Stimulated activated CD4-positive, alpha-beta T cell treated with anti-CD3 and anti-CD28 coated beads, Interleukin-1b, Interleukin-23, amount 100 ng/mL, for 48 hours (primary cell): ENCODE measurements at regions not wholly inside any gene's neighbourhood (a gene's known extent, or its start where the extent isn't known, plus 50 kb on each side); places are given as distances from the start of the nearest gene placed in this dataset.
"Not testable (repeated sequence)": the region's sequence is repeated elsewhere in the genome, so short reads cannot be mapped to it uniquely, and the experiment has no call there.

Experiments used
- DNase-seq: peaks from one replicate; pipeline ENCODE4 v3.0.0-alpha.2; 2020

DNA sequence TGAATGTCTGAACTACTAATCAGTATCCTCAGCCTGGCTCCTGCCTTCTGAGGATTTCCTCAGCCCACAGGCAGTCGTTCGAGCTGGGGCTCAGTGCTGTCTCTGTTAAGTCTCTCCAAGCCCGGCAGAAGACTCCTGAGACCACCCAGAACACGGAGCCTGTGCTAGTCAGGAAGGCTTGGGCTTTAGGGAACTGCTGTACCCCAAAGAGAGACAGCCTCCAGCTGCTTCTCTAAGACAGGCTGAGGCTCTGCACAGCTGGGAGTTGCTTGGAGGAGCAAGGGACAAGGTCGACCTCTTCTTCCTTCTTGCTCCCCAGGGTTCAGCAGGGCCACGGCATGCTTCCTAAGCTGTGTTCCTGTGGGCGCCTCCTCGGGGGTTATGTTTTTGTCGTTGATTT lies 283.4 kb upstream of the MYT1L start:
- DNase-seq: no peak

DNA sequence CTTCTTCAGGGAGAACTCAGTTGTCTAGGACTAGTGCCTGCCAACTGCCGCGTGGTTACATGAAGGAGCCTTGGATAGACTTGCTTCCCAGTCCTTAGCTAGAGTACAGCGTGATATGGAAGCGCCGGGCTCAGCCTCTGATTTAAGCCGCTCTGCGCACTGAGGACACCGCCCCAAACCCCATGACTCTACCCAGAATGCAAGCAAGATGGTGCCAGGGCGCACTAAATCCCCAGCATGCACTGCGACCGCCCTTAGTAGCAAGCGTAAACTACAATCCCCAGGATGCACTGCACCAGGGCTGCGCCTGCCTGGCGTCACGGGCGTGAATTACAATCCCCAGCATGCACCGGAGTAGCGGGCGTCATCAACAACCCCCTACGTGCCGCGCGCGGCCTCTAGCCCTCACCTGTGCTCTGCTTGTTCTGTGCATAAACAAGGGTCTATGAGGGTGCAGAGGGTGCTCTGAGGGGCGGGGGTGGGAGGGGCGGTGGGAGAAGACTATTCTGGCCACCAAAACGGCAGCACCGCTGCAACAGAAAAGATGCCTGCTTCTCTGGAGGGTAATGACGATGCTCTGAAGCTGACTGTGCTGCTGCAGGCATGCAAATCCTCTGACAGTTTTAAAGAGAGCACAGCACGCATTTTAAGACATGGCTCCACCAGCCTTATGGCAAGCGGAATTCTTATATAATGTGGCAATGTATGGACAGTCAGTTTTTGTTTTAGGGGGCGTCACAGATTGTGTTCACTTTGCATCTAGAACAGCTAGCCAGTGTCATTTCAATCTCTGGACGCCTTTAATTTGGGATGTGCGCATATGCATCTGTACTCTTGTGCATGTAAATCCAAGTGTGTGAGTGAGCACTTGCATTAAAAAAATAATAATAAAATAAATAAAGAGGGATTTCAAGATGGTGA lies 282.5 kb upstream of the MYT1L start:
- DNase-seq: peak; percentile 92

DNA sequence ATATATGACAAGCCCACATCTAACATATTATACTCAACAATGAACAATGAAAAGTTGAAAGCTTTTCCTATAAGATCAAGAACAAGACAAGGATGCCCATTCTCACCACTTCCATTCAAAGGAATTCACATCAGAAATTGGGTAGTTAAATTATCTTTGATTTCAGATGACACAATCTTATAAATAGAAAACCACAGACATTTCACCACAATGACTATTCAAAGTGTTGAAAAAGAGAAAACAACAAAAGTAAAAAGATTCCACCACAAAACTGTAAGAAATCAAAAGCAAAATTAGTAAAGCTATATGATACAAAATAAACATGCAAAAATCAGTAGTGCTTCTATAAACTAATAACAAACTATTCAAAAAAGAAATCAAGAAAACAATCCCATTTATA lies 279.7 kb upstream of the MYT1L start:
- no peak for DNase-seq

DNA sequence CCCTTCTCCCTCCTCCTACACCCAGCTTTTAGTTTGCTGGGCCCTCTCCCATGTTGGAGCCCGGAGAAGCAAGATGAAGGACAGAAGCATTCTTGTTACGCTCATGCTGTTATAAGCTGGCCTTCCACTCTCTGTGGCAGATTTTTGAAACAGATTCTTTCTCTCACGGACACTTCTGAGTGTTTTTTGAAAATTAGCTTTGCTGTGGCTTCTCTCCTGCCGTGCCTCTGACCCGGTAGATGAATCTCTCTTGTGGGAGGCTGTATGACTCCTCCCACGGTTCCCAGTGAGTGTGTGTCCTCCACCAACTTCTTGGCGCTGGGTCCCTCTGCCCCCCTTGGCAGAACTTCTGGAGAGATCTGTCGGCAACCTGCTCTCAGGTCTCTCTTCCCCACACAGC lies 269.3 kb upstream of the MYT1L start:
- no peak for DNase-seq

DNA sequence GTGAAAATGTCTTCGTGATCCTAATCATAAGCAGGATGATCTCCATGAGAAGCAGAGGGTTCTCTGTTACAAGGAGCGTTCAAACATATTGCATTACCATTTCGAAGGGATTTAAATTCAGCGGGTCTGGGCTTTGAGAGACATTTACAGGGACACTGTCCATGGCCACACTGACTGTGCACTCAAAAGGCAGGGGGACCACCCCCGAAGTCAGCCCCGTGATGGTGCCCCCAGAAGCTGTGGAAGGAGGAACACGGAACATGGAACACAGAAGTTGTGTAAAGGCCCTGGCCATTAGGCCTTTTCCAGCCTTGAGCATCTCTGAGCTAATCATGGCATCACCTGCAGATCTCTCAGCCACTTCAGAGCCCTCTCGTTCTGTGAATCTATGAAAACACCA lies 268.4 kb upstream of the MYT1L start:
- no peak for DNase-seq

DNA sequence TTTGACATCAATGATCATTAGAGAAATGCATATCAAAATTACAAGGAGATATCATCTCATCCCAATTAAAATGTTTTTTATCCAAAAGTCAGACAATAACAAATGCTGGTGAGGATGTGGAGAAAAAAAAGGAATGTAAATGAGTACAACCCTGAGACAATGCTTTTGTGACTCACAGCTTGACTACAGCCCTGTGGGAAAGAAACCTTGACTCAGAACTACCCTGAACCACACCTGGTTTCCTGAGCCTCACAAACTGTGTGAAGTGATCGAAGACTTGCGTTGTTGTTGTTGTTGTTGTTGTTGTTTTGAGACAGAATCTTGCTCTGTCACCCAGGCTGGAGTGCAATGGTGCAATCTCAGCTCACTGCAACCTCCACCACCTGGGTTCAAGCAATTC lies 266.6 kb upstream of the MYT1L start:
- DNase-seq: no peak

DNA sequence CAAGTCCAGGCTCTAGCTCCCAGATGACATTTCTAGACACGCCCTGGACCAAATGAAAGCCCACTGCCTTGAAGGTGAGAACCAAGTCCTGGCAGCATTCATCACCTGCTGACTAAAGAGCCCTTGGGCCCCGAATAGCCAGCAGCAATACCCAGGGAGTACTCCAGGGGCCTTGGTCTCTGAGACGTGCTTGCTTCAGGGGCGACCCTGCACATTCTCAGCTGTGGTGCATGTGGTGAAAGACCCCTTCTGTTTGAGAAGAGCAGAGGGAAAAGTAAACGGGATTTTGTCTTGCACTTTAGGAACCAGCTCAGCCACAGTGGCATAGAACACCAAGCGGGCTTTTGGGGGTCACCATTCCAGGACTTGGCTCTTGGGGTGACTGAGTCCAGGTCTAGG lies 260.5 kb upstream of the MYT1L start:
- no peak for DNase-seq

DNA sequence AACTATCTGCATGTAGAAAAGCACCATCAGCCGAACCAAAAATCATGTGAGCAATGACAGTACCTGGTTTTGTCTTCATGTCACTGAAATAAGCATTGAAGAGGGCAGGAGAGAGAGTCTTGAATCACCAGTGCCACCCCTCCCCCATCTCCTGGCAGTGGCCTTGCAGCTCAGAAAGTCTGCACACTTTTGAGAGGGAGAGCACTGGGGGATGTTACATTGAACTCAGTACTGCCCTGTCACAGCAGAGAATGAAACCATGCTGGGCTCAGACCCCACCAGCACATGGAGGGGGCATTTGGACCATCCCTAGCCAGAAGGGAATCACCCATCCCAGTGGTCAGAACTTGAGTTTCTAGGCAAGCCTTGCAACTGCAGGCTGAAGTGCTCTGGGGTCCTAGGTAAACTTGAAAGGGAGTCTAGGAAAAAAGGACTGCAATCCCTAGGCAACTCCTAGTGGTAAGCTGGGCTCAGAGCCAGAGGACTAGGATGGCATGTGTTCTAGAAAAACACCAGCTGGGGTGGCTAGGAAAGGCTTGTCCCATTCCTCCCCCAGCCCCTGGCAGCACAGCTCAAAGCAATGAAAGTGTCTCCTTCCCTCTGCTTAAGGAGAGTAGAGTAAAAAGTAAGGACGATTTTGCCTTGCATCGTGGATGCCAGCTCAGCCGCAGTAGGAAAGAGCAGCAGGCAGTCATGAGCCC lies 259.9 kb upstream of the MYT1L start:
- DNase-seq: no peak

DNA sequence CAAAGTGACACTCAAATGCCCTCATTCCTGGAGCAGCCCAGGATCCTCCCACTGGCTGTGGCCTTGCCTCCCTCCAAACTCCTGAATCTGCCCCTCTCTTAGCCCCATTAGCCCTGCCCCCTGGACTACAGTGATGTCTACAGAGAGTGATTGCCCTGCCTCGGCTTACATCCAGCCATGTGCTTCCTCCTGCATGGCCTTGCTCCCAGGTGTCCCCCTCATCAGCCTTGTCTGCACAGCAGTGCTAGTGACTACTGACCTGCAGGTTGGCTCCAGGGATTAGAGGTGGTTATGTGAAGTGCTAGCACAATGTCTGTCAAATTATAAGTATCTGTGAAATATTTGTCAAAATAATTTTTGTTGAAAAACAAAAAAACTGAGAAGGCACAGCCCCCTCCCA lies 259.1 kb upstream of the MYT1L start:
- no peak for DNase-seq

DNA sequence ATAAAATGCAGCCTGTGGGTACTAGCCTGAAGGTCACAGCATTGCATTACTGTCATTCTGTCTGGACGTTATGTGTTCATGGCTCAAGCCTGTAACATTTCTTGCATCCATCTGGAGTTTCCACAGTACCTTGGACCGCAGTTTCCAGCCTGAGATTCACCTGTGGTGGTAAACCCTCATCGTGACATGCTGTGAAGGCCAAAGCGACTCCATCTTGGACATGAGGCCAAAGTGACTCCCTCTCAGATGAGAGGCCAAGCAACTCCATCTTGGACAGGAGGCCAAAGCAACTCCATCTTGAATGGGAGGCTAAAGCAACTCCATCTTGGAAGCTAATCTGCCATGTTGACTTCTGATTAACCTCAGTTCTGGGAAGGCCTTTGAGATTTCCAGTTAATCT lies 257.7 kb upstream of the MYT1L start:
- no peak for DNase-seq

DNA sequence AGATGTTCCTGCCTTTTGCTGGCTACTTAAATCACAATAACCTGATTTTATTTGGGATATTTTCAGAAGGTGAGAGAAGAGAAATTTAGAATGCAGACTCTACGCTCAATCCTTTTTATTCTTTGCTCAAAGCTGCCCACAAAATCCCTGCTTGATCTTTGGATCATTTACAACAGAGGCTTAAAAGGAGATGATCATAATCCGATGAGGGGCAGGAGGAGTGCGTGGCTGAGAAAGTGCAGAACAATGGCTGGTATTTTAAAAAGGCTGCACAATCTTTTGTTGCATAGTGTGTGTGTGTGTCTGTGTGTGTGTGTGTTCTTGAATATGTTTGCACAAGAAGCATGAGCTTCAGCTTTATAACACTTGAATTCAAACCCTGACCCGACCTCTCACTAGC lies 256.3 kb upstream of the MYT1L start:
- no peak for DNase-seq

DNA sequence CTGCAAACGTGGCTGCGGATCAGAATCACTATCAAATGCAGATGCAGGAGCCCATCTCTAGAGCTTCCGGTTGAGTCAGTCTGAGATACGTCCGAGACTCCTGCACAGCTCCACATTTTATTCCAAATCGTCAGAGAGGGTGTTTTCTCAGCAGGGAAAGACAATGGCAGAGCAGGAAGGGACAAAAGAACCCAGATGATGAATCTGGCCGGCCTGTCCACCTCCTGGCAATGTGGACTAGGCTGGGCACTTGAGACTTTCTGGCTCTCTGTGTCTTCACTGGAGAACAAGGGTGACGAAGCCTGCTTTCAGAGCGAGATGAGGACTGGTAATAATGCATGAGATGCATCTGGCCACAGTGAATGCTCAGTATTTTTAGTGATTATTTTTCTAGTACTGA lies 255.9 kb upstream of the MYT1L start:
- no peak for DNase-seq

DNA sequence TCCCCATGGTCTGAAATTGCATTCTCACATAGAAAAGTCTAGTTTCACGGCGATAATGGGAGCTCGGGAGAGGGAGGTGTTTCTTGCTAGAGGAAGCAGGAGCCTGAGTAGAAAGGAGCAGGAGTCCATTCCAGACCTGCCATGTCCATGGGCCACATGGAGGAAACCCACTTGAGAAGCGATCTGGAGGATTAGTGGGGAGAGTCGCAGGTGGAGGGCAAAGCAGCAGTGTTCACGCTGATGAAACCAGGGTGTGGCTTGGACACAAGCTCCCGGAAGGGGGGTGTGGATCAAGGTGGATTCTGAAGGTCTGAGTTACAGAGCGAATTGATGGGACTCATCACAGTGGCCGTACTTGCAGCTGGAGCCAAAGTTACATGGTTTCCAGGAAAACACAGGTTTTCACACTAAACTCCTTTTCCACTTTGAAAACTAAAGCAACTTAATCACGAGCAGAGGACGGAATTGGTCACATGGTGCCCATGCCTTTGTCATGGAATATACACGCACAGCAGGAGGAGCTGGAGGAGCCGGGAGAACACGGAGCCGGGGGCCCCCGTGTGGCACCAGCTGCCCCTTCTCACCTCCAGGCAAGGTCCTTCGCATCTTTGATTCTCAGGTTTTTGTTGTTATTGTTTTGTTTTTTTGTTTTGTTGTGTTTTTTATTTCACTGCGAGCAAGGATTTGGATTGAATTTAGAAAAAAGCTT lies 255.1 kb upstream of the MYT1L start:
- DNase-seq: no peak

DNA sequence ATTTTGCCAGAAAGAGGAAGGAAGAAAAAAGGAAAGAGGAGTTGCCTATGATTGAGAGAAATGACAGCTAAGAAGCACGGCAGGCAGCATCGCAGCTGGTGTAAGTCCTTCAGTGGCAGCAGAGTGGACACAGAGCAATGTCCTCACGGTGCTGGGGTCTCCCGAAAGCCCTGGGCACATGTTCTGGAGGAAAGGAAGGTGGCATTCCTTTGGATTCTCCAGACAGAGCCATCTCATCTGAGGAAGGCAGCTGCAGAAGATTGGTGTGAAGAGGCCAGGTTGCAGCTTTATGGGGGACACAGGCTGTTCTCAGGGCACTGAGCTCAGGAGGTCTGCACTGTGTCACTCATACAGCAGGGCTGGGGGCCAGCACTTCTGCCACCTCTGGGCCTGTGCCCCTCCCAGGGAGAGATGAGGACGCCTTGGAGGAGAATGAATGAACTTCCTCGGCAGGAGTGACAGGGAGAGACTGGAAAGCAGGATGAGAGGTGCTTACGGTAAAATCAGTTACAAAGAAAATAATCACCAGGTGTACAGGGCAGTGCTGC lies 252.0 kb upstream of the MYT1L start:
- DNase-seq: no peak

DNA sequence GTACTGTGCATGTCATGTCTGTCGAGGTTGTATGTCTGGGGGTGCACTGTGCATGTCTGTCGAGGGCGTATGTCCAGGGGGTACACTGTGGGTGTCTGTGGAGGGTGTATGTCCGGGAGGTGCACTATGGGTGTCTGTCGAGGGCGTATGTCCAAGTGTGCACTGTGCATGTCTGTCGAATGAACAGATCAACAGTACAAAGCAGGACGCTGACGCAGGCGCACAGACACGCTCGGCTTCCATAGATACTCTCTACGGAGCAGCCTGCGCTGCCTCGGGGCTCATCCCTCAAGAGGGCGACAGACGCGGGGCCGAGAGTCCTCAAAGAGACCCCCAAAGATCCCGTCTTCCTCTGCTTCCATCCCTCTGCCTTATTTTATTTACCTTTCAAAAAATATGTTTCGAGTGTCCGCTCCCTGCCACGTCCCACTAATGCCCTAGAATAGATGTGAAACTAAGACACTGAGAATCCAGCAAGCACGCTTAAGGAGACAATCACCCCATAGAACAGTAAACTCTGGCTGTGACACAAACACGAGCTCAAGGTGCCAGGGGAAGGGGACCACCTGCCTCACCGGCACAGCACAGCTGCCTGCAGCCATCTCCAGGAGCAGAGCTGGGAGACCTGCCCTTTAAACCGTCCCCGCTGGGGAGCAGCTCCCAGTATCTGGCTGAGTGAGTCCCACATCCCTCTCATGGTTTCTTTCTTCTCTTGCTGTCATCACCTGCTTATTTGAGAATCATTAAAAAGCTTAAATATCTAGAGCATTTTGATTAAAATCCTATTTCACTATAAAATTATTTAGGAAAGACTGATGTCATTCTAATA lies 250.5 kb upstream of the MYT1L start:
- no peak for DNase-seq

DNA sequence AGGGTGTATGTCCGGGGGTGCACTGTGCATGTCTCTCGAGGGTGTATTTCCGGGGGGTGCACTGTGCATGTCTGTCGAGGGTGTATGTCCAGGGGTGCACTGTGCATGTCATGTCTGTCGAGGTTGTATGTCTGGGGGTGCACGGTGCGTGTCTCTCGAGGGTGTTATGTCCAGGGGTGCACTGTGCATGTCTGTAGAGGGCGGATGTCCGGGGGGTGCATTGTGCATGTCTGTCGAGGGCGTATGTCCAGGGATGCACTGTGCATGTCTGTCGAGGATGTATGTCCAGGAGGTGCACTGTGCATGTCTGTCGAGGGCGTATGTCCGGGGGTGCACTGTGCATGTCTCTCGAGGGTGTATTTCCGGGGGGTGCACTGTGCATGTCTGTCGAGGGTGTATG lies 249.8 kb upstream of the MYT1L start:
- DNase-seq: not testable (repeated sequence)

DNA sequence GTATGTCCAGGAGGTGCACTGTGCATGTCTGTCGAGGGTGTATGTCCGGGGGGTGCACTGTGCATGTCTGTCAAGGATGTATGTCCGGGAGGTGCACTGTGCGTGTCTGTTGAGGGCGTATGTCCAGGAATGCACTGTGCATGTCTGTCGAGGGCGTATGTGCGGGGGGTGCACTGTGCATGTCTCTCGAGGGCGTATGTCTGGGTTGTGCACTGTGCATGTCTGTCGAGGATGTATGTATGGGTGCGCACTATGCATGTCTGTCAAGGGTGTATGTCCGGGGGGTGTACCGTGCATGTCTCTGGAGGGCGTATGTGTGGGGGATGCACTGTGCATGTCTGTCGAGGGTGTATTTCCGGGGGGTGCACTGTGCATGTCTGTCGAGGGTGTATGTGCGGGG lies 249.3 kb upstream of the MYT1L start:
- DNase-seq: no peak

DNA sequence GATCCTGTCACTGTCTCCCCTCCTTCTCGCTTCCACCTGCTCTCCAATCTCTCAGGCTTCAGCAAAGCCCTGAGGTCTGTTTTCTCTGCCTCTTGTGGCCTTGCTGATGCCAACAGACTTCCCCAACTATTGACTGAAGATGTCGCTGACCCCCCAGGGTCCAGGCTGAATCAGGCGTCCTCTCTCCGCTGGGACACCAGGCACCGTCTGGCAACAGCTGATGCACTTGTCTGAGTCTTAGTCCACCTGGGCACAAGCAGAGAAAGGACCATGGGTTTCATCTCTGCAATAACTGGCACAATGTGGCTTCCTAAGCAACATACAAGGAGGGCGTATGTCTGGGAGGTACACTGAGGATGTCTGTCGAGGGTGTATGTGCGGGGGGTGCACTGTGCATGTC lies 248.7 kb upstream of the MYT1L start:
- no peak for DNase-seq

DNA sequence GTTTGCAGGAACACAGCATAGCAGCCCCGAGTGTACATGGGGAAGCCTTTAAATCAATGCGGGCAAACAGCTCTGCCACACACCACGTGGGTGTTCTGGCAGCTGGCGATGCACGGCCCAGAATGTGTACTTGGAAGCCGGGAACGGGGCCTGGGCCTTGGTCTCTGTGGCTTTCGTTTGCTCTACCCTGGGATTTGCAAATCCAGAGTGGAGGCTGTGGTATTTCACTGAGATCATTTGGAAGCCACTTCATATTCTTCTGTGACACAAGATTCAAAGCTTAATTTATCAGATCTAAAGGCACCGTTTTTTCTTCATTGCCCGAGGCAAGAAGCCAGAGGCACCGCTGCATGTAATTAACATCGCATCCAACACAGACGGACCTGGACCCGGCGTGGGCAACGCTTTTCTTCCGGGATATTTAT lies 246.3 kb upstream of the MYT1L start:
- DNase-seq: no peak

DNA sequence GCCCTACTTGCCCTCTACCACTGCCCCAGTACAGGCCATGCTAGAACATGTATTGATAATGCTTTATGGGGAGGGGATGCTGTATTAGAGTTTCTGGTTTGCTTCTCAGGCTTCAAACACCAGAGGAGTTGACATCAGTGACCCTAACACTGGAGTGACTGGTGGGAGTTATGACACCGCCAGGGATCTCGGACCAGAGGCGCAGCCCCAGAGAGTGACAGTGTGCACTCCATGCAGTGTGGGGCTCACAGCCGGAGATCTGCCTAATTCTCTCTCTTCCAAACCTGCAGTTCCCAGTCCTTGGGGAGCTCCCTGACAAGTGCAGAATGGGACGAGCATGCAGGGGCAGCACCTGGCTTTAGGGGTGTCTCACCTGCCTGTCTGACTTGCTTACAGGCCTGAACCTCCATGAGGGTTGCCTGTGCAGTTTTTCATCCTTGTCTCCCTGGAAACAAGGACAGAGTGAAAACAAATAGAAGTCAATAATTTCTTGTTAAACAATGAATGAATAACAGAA lies 244.9 kb upstream of the MYT1L start:
- DNase-seq: no peak

DNA sequence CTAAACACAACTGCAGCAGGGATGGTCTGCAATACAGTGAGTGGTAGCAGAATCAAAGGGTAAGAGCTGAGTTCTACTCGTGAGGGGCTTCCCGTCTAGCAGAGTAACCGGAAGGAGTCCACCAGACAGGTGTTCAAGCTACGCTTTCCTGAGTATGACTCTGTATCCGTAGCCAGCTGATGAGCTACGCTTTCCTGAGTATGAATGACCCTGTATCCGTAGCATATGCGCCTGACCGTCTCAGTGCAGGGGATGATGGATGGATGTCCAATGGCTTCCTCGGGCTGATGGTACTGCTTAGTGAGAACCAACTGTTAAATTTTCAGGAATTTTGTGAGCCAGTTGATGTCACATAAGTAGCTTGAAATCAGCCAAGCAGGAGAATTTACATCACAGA lies 244.1 kb upstream of the MYT1L start:
- DNase-seq: no peak
